A549 (cell line): ENCODE measurements at regions not wholly inside any gene's neighbourhood (a gene's known extent, or its start where the extent isn't known, plus 50 kb on each side); places are given as distances from the start of the nearest gene placed in this dataset.

Source experiments
- ATAC-seq, 2 experiments: fragments of 200-7000 bp in 1 of 2; fragments of >200 bp in 1 of 2; cut with Nextera tagmentation in 1 of 2; cut with Tn5 transposase in 1 of 2; 3 replicates each; pipeline versions ENCODE4 v1.8.0 to v1.9.1; 2018 to 2020; ENCODE audit warnings: mild to moderate bottlenecking in 1 of 2, moderate library complexity in 1 of 2
- CTCF ChIA-PET: fragments of 300-600 bp; sonication (Branson Sonifier 250); formaldehyde crosslinking; extraction: SDS; loops from one replicate; lab custom pipeline; 2021; ENCODE audit warnings: antibody characterized with exemption, inconsistent platforms; lab: Yijun Ruan, JAX
- POLR2A ChIA-PET: fragments of 350-600 bp; formaldehyde crosslinking; extraction: SDS; loops from one replicate; lab custom pipeline; 2021; ENCODE audit warnings: antibody characterized with exemption, inconsistent platforms; lab: Yijun Ruan, JAX
- DNase-seq, 2 experiments: peaks; one replicate each; pipeline versions ENCODE4 v3.0.0 to v3.0.0-alpha.2; 2011 to 2016; ENCODE audit warnings: low read depth in 1 of 2, low spot score in 1 of 2
- FAIRE-seq: peaks from 2 replicates; lab custom pipeline; 2011; peaks lifted over from hg19 to GRCh38; lab: Jason Lieb, UNC
- H3K27ac ChIP-seq, 2 experiments: fragments of >200 bp; sonication (Bioruptor Twin); formaldehyde crosslinking; 3 replicates each; pipeline ENCODE4 v1.5.1; 2016 to 2017
- H3K4me1 ChIP-seq: fragments of >200 bp; sonication (Bioruptor Twin); formaldehyde crosslinking; 3 replicates; pipeline ENCODE4 v1.6.1; 2016
- H3K4me2 ChIP-seq: fragments of >200 bp; sonication (Bioruptor Twin); formaldehyde crosslinking; 3 replicates; pipeline ENCODE4 v1.6.1; 2016
- H3K4me3 ChIP-seq: fragments of >200 bp; sonication (Bioruptor Twin); formaldehyde crosslinking; 3 replicates; pipeline ENCODE4 v1.5.1; 2016
- H3K9me3 ChIP-seq: fragments of >200 bp; sonication (Bioruptor Twin); formaldehyde crosslinking; 3 replicates; pipeline ENCODE4 v1.6.1; 2016
- ATOH8 ChIP-seq: fragments of 250-450 bp; sonication (Bioruptor Pico); IDR thresholded peaks from 2 replicates; pipeline ENCODE4 v1.5.0; 2020; ENCODE audit warnings: low read depth, mild to moderate bottlenecking, moderate library complexity
- BCL3 ChIP-seq: fragments of >200 bp; sonication (Bioruptor Twin); formaldehyde crosslinking; IDR thresholded peaks from 3 replicates; pipeline ENCODE4 v1.6.1; 2016
- BHLHE40 ChIP-seq: IDR thresholded peaks from 2 replicates; pipeline ENCODE4 v1.6.1; 2012; ENCODE audit warnings: low read depth, low read length, inconsistent platforms
- CEBPB ChIP-seq, 2 experiments: fragments of >200 bp in 1 of 2; sonication (Bioruptor Twin) in 1 of 2; formaldehyde crosslinking in 1 of 2; IDR thresholded peaks; 2 replicates each; pipeline ENCODE4 v1.6.1; 2012 to 2016
- CHD4 ChIP-seq: fragments of 200-600 bp; sonication (generic); IDR thresholded peaks from 2 replicates; pipeline ENCODE4 v1.6.1; 2016; ENCODE audit warnings: antibody characterized with exemption, mild to moderate bottlenecking, borderline replicate concordance
- EHMT2 ChIP-seq: fragments of 200-600 bp; sonication (generic); IDR thresholded peaks from 2 replicates; pipeline ENCODE4 v1.6.1; 2016; ENCODE audit warnings: antibody characterized with exemption, low read depth, mild to moderate bottlenecking, moderate library complexity
- ELK1 ChIP-seq: fragments of 150-350 bp; IDR thresholded peaks from 2 replicates; pipeline ENCODE4 v1.6.1; 2014; ENCODE audit warnings: low read depth, mild to moderate bottlenecking, low read length
- FOXS1 ChIP-seq: fragments of 250-450 bp; sonication (Bioruptor Pico); IDR thresholded peaks from 2 replicates; pipeline ENCODE4 v1.5.0; 2020; ENCODE audit warnings: mild to moderate bottlenecking, moderate library complexity
- GATA3 ChIP-seq: IDR thresholded peaks from 2 replicates; pipeline ENCODE4 v1.6.1; 2012; ENCODE audit warnings: borderline replicate concordance
- HDAC2 ChIP-seq: fragments of 200-600 bp; sonication (generic); IDR thresholded peaks from 2 replicates; pipeline ENCODE4 v1.6.1; 2016
- HMGXB4 ChIP-seq: fragments of 250-450 bp; sonication (Bioruptor Pico); IDR thresholded peaks from 2 replicates; pipeline ENCODE4 v1.5.0; 2021; ENCODE audit warnings: mild to moderate bottlenecking, moderate library complexity, borderline replicate concordance
- JUN ChIP-seq, 2 experiments: fragments of >200 bp; sonication (Bioruptor Twin); formaldehyde crosslinking; IDR thresholded peaks; 2 replicates in 1 of 2; 3 replicates in 1 of 2; pipeline ENCODE4 v1.6.1; 2016 to 2017
- JUNB ChIP-seq: fragments of >200 bp; sonication (Bioruptor Twin); formaldehyde crosslinking; IDR thresholded peaks from 2 replicates; pipeline ENCODE4 v1.6.1; 2016
- MAFK ChIP-seq: fragments of 450-650 bp; IDR thresholded peaks from 2 replicates; pipeline ENCODE4 v1.6.1; 2014; ENCODE audit not compliant: partially characterized antibody
- NR3C1 ChIP-seq: fragments of >200 bp; sonication (Bioruptor Twin); formaldehyde crosslinking; IDR thresholded peaks from 3 replicates; pipeline ENCODE4 v1.6.1; 2017
- PBX3 ChIP-seq: IDR thresholded peaks from 2 replicates; pipeline ENCODE4 v1.6.1; 2012
- REST ChIP-seq: fragments of 200-600 bp; sonication (generic); IDR thresholded peaks from 2 replicates; pipeline ENCODE4 v1.6.1; 2016; ENCODE audit warnings: antibody characterized with exemption, mild to moderate bottlenecking, moderate library complexity
- TFCP2L1 ChIP-seq: fragments of 250-450 bp; sonication (Bioruptor Pico); IDR thresholded peaks from 2 replicates; pipeline ENCODE4 v1.5.0; 2021; ENCODE audit warnings: mild to moderate bottlenecking
- TP53 ChIP-seq: fragments of 250-450 bp; sonication (Bioruptor Pico); IDR thresholded peaks from 2 replicates; pipeline ENCODE4 v1.5.0; 2021; ENCODE audit warnings: mild to moderate bottlenecking, moderate library complexity
- USF2 ChIP-seq: fragments of 450-650 bp; IDR thresholded peaks from 2 replicates; pipeline ENCODE4 v1.6.1; 2014; ENCODE audit warnings: antibody characterized with exemption
- ZFP36 ChIP-seq: fragments of 450-650 bp; IDR thresholded peaks from 2 replicates; pipeline ENCODE4 v1.6.1; 2014; ENCODE audit warnings: borderline replicate concordance; ENCODE audit not compliant: partially characterized antibody
- ZNF302 ChIP-seq: fragments of 250-450 bp; sonication (Bioruptor Pico); IDR thresholded peaks from 2 replicates; pipeline ENCODE4 v1.9.0; 2021; ENCODE audit warnings: inconsistent platforms, mild to moderate bottlenecking, moderate library complexity
- WGBS: methylation state at CpG from one replicate; pipeline ENCODE4 v1.1.6; 2017; ENCODE audit errors: missing lambda C conversion rate; 5-methylcytosine and 5-hydroxymethylcytosine counted together

GRCh38 chr5:89359046-89359445 lies 476.1 kb upstream of the MEF2C start (continued):
- TF ChIP-seq USF2: no peak
- no peak for TF ChIP-seq ATOH8 (CRISPR knock-in tag)
- no peak for TF ChIP-seq JUNB
- no peak for TF ChIP-seq FOXS1 (CRISPR knock-in tag)
- TF ChIP-seq CHD4: no peak
- no peak for TF ChIP-seq ELK1
- no peak for TF ChIP-seq CEBPB (IDR thresholded peaks at IDR 0.05)

GRCh38 chr5:89353837-89354551 lies 471.0 kb upstream of the MEF2C start:
- DNase-seq (no peak), ATAC-seq (no peak), FAIRE-seq (no peak)
- H3K4me2 ChIP-seq: no peak overlapping the region
- no peak overlapping the region for H3K27ac ChIP-seq
- no peaks in the 10 kb centered on the region for H3K9me3 ChIP-seq
- no peak overlapping the region for H3K4me3 ChIP-seq
- ChIA-PET CTCF (no interaction called here), POLR2A (no interaction called here)
- H3K4me1 ChIP-seq: no peaks in the 10 kb centered on the region
- TF ChIP-seq BHLHE40 (no peak), PBX3 (no peak), USF2 (no peak), JUN (IDR thresholded peaks at IDR 0.05) (no peak), TFCP2L1 (CRISPR knock-in tag) (no peak), TP53 (CRISPR knock-in tag) (no peak)
- 0% methylated on average over 1 of the region's 1 CpG for WGBS

GRCh38 chr5:89351975-89352374 lies 469.0 kb upstream of the MEF2C start:
- no peaks in the 10 kb centered on the region for H3K9me3 ChIP-seq
- H3K27ac ChIP-seq: no peak overlapping the region
- no peak overlapping the region for H3K4me3 ChIP-seq
- H3K4me2 ChIP-seq: no peak overlapping the region
- ChIA-PET CTCF (no interaction called here), POLR2A (no interaction called here)
- DNase-seq (no peak), ATAC-seq (no peak), FAIRE-seq (no peak)
- H3K4me1 ChIP-seq: no peaks in the 10 kb centered on the region
- TF ChIP-seq EHMT2: no peak
- no peak for TF ChIP-seq USF2
- TF ChIP-seq NR3C1: no peak
- no peak for TF ChIP-seq JUN (IDR thresholded peaks at IDR 0.05)
- no peak for TF ChIP-seq TP53 (CRISPR knock-in tag)
- TF ChIP-seq MAFK: no peak
- no peak for TF ChIP-seq HDAC2
- no peak for TF ChIP-seq ZFP36
- no peak for TF ChIP-seq HMGXB4
- no peak for TF ChIP-seq BCL3
- TF ChIP-seq GATA3: no peak
- TF ChIP-seq REST: no peak
- TF ChIP-seq ZNF302 (CRISPR knock-in tag): no peak
- no peak for TF ChIP-seq FOXS1 (CRISPR knock-in tag)
